ENCODE measurements at regions not wholly inside any gene's neighbourhood (a gene's known extent, or its start where the extent isn't known, plus 50 kb on each side); places are given as distances from the start of the nearest gene placed in this dataset.

DNA sequence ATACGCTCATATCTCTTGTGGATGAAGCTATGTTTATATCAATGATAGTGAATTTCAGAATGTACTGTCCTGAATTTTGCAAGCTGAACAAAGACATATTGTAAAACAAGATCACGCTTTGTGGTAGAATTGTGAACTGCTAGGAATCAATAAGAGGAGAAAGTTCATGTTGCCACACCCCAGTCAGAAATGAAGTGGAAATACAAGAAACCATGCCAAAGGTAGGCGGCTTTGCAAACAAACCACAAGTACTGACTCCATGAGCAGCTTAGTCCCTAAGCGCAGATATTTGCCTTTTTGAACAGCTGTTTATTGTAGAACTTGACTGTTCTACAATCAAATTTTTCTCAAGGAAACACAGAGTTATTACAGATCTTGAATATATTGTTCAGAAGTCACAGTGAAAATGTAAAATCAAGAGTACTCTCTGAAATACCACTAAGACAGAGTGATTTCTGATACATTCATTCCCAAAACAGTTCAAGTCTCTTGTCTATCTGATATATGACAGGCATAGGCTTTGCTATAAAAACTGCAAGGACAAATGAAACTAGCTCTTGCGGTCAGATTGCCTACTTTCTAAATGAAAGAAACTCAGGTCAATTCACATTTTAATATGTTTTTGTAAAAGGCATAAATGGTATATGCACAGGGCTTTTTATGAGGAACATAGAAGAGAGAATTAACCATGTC lies 120.9 kb upstream of the CDH19 start (continued):
- no peak for TF ChIP-seq MAFK (IDR thresholded peaks at IDR 0.05; ENCODE audit: low read depth, low read length)
- TF ChIP-seq KDM4A (IDR thresholded peaks at IDR 0.05; ENCODE audit: low read depth, low read length, severe bottlenecking) = no peak
- TF ChIP-seq TEAD4 (IDR thresholded peaks at IDR 0.05; ENCODE audit: low read depth, low read length) = no peak
- no peak for TF ChIP-seq JUN (IDR thresholded peaks at IDR 0.05; ENCODE audit: low read depth, low read length)
- no peak for TF ChIP-seq CTBP2 (IDR thresholded peaks at IDR 0.05; ENCODE audit: borderline replicate concordance, insufficient read depth, insufficient read length, low read length)
- no peak for TF ChIP-seq CHD2 (IDR thresholded peaks at IDR 0.05; ENCODE audit: low read length)
- TF ChIP-seq POLR2AphosphoS5 (IDR thresholded peaks at IDR 0.05; ENCODE audit: low read depth, low read length) = no peak
- no peak for TF ChIP-seq SUZ12 (IDR thresholded peaks at IDR 0.05; ENCODE audit: low read length)

Data from H1 (cell line).